ENCODE measurements at regions not wholly inside any gene's neighbourhood (a gene's known extent, or its start where the extent isn't known, plus 50 kb on each side); places are given as distances from the start of the nearest gene placed in this dataset.

GRCh38 chr3:27877061-27878013 is 155.2 kb upstream of the EOMES start:
- Histone ChIP-seq H3K4me3 (no peak overlapping the region), H3K9me3 (no peaks in the 10 kb centered on the region), H3K27ac (no peak overlapping the region), H3K4me1 (no peaks in the 10 kb centered on the region), H3K27me3 (no peaks in the 10 kb centered on the region), H3K36me3 (no peaks in the 10 kb centered on the region)
- intact Hi-C loops (cut with DNase I; ENCODE audit: low total_unique reads): no loop called here
- TF ChIP-seq CTCF (IDR thresholded peaks at IDR 0.05) (no peak), POLR2AphosphoS5 (IDR thresholded peaks at IDR 0.05) (no peak), POLR2A (IDR thresholded peaks at IDR 0.05) (no peak)
- DNase-seq (ENCODE audit: low spot score in 2 of 2): no peak

GRCh38 chr3:27878014-27878383 is 155.9 kb upstream of the EOMES start:
- no peaks in the 10 kb centered on the region for H3K36me3 ChIP-seq
- no peaks in the 10 kb centered on the region for H3K4me1 ChIP-seq
- no peaks in the 10 kb centered on the region for H3K9me3 ChIP-seq
- no peak for TF ChIP-seq POLR2AphosphoS5 (IDR thresholded peaks at IDR 0.05)
- TF ChIP-seq CTCF (IDR thresholded peaks at IDR 0.05): no peak
- no peak for TF ChIP-seq POLR2A (IDR thresholded peaks at IDR 0.05)
- intact Hi-C loops (cut with DNase I; ENCODE audit: low total_unique reads): no loop called here
- no peak overlapping the region for H3K27ac ChIP-seq
- DNase-seq (ENCODE audit: low spot score in 2 of 2): no peak
- H3K4me3 ChIP-seq: no peak overlapping the region
- no peaks in the 10 kb centered on the region for H3K27me3 ChIP-seq

GRCh38 chr3:27880969-27881892 is 159.1 kb upstream of the EOMES start:
- Histone ChIP-seq H3K36me3 (no peaks in the 10 kb centered on the region), H3K4me3 (no peak overlapping the region), H3K27ac (no peak overlapping the region), H3K4me1 (no peaks in the 10 kb centered on the region), H3K27me3 (no peaks in the 10 kb centered on the region), H3K9me3 (no peaks in the 10 kb centered on the region)
- intact Hi-C loops (cut with DNase I; ENCODE audit: low total_unique reads): no loop called here
- no peak for DNase-seq (ENCODE audit: low spot score in 2 of 2)
- TF ChIP-seq CTCF (IDR thresholded peaks at IDR 0.05) (no peak), POLR2AphosphoS5 (IDR thresholded peaks at IDR 0.05) (no peak), POLR2A (IDR thresholded peaks at IDR 0.05) (no peak)

GRCh38 chr3:27883266-27883665 is 161.1 kb upstream of the EOMES start:
- TF ChIP-seq CTCF (IDR thresholded peaks at IDR 0.05) (no peak), POLR2AphosphoS5 (IDR thresholded peaks at IDR 0.05) (no peak), POLR2A (IDR thresholded peaks at IDR 0.05) (no peak)
- no peaks in the 10 kb centered on the region for H3K9me3 ChIP-seq
- no peak overlapping the region for H3K4me3 ChIP-seq
- H3K4me1 ChIP-seq: no peaks in the 10 kb centered on the region
- H3K27me3 ChIP-seq: no peaks in the 10 kb centered on the region
- intact Hi-C loops (cut with DNase I; ENCODE audit: low total_unique reads): no loop called here
- no peak overlapping the region for H3K27ac ChIP-seq
- no peak for DNase-seq (ENCODE audit: low spot score in 2 of 2)
- no peaks in the 10 kb centered on the region for H3K36me3 ChIP-seq

All from breast epithelium (tissue), 4 donors.